HG02840 (cell line): ENCODE measurements at regions not wholly inside any gene's neighbourhood (a gene's known extent, or its start where the extent isn't known, plus 50 kb on each side); places are given as distances from the start of the nearest gene placed in this dataset.

Experiments used
- ATAC-seq: cut with Tn5 transposase; IDR thresholded peaks from one replicate; pipeline ENCODE4 v1.9.1; 2021; ENCODE audit warnings: mild to moderate bottlenecking, moderate library complexity, moderate number of reproducible peaks; ENCODE audit not compliant: unreplicated experiment, low FRiP score

- ATAC-seq, result no peak
Measured at GRCh38 chr1:81369833-81370232, 430.9 kb upstream of the ADGRL2 start.

- ATAC-seq, result no peak
Measured at GRCh38 chr1:81366173-81366572, 434.6 kb upstream of the ADGRL2 start.

GRCh38 chr1:81364088-81364487 lies 436.6 kb upstream of the ADGRL2 start:
- no peak for ATAC-seq

GRCh38 chr1:81358151-81358550 lies 442.6 kb upstream of the ADGRL2 start:
- no peak for ATAC-seq

GRCh38 chr1:81351864-81352263 lies 448.9 kb upstream of the ADGRL2 start:
- ATAC-seq, result no peak

- ATAC-seq, result no peak
Measured at GRCh38 chr1:81349194-81349965, 451.4 kb upstream of the ADGRL2 start.

GRCh38 chr1:81345110-81345509 lies 455.6 kb upstream of the ADGRL2 start:
- ATAC-seq, result no peak

- no peak for ATAC-seq
Measured at GRCh38 chr1:81340239-81340638, 460.5 kb upstream of the ADGRL2 start.

- ATAC-seq, result no peak
Measured at GRCh38 chr1:81337226-81337625, 463.5 kb upstream of the ADGRL2 start.

GRCh38 chr1:81335876-81336275 lies 464.9 kb upstream of the ADGRL2 start:
- no peak for ATAC-seq

- no peak for ATAC-seq
Measured at GRCh38 chr1:81330521-81330920, 470.2 kb upstream of the ADGRL2 start.

GRCh38 chr1:81330111-81330510 lies 470.6 kb upstream of the ADGRL2 start:
- ATAC-seq, result no peak

- ATAC-seq, result no peak
Measured at GRCh38 chr1:81329041-81329440, 471.7 kb upstream of the ADGRL2 start.

GRCh38 chr1:81327743-81328142 lies 473.0 kb upstream of the ADGRL2 start:
- ATAC-seq, result no peak

GRCh38 chr1:81327103-81327710 lies 473.5 kb upstream of the ADGRL2 start:
- ATAC-seq, result no peak

- no peak for ATAC-seq
Measured at GRCh38 chr1:81326212-81326611, 474.5 kb upstream of the ADGRL2 start.

- no peak for ATAC-seq
Measured at GRCh38 chr1:81325397-81325796, 475.3 kb upstream of the ADGRL2 start.

- no peak for ATAC-seq
Measured at GRCh38 chr1:81323862-81324261, 476.9 kb upstream of the ADGRL2 start.

GRCh38 chr1:81317191-81317590 lies 483.5 kb upstream of the ADGRL2 start:
- ATAC-seq, result no peak

GRCh38 chr1:81314513-81315233 lies 486.1 kb upstream of the ADGRL2 start:
- no peak for ATAC-seq

GRCh38 chr1:81313289-81313688 lies 487.4 kb upstream of the ADGRL2 start:
- no peak for ATAC-seq
